ENCODE measurements at regions not wholly inside any gene's neighbourhood (a gene's known extent, or its start where the extent isn't known, plus 50 kb on each side); places are given as distances from the start of the nearest gene placed in this dataset.
A peak's percentile ranks its signal among the peaks of the same experiment; 100 is the strongest.
"Not testable (repeated sequence)": the region's sequence is repeated elsewhere in the genome, so short reads cannot be mapped to it uniquely, and the experiment has no call there.

DNA sequence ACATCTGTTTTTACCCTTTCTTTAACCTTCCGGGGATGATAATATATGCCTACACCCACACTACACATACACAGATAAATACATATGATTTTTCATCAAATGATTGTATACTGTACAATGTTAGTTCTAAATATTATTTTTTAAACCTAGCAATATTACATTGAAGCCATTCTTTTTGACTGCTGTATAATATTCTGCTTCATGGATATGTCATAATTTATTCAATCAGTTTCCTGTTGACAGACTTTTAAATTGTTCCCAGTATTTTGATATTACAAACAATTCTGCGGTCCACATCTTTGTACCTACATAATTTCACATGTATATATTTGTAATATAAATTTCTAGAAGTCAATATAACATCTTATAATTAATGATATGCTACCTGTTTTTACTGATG lies 59.0 kb upstream of the ITGB1 start:
- no peak overlapping the region for H3K4me3 ChIP-seq (ENCODE audit: insufficient read depth in 1 of 2, low read depth in 1 of 2, low read length in 2 of 2)
- peaks cover 10% of the 10 kb centered on the region for H3K79me1 ChIP-seq (replicated peaks; ENCODE audit: low read length, poor library complexity, severe bottlenecking)
- no peak overlapping the region for H2BK5ac ChIP-seq (ENCODE audit: low read depth, low read length, poor library complexity, severe bottlenecking)
- no peak overlapping the region for H3K4ac ChIP-seq (ENCODE audit: low read depth in 1 of 2, low read length in 2 of 2)
- no peak overlapping the region for H2BK120ac ChIP-seq (ENCODE audit: low read depth, low read length)
- H3K4me1 ChIP-seq (ENCODE audit: control insufficient read depth, insufficient read depth, low read depth, low read length), result peaks cover 7% of the 10 kb centered on the region
- H4K8ac ChIP-seq (ENCODE audit: low read length), result no peak overlapping the region
- DNase-seq, result no peak
- H3K36me3 ChIP-seq (ENCODE audit: control insufficient read depth in 1 of 2, insufficient read depth in 2 of 2, low read depth in 1 of 2, low read length in 2 of 2), result peaks cover 0 to 2% of the 10 kb centered on the region in 2 experiments
- no peak overlapping the region for H3K27ac ChIP-seq (ENCODE audit: low read length, poor library complexity, severe bottlenecking)
- H3K9me3 ChIP-seq (ENCODE audit: control insufficient read depth, low read length), result no peaks in the 10 kb centered on the region
- H3K9ac ChIP-seq (ENCODE audit: low read length), result no peak overlapping the region
- no peak overlapping the region for H3K23ac ChIP-seq (ENCODE audit: low read length in 2 of 2)
- H2BK12ac ChIP-seq (ENCODE audit: low read length in 2 of 2), result no peak overlapping the region
- no peak overlapping the region for H3K18ac ChIP-seq (ENCODE audit: low read depth in 1 of 2, low read length in 2 of 2)
- no CpG with 5 or more reads among the region's 2 CpGs for WGBS
- no peak overlapping the region for H2AFZ ChIP-seq (ENCODE audit: low read depth, low read length)
- H3K27me3 ChIP-seq (ENCODE audit: control insufficient read depth in 1 of 2, insufficient read depth in 1 of 2, low read length in 2 of 2), result no peaks in the 10 kb centered on the region
- no peak overlapping the region for H4K91ac ChIP-seq (ENCODE audit: low read length)
- H3K4me2 ChIP-seq (ENCODE audit: low read length, poor library complexity, severe bottlenecking), result no peak overlapping the region
- H3K14ac ChIP-seq (ENCODE audit: low read length in 2 of 2), result no peak overlapping the region
- no peak overlapping the region for H2AK5ac ChIP-seq (ENCODE audit: low read length, severe bottlenecking)
- no peak overlapping the region for H2BK15ac ChIP-seq (ENCODE audit: low read depth, poor library complexity, severe bottlenecking)

DNA sequence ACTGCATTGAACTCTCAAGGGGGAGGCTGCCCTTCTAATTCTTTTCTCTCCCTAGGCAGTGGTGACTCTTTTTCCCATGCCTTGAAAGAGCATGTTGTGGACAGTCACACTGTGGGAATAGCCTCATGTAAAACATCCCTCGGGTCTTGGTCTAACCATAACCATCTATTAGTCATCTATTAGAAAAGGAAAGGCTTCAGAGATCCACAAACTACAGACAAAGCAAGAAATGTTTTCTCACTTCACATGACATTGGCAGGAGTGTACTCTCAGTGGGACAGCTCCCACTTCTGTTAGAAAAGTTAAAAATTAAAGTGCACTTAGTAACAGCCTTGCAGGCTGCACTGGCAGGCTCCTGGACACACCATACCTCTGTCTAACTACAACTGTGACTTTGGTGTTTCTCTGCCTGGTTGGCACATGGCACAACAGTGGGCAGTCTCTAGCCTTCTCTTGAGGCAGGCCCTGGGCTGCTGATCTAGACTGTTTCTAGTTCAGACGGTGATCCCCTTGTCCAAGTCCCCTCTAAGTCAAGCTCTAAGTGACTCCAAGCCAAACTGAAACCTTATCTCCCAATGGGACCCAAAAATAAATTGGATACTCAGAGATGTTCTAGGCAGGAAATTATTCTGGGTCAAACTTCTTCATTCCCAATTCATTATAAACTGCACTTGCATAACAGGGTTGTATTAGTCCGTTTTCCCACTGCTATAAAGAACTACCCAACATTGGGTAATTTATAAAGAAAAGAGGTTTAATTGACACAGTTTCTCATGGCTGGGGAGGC lies 57.9 kb upstream of the ITGB1 start:
- Histone ChIP-seq H2BK5ac (ENCODE audit: low read depth, low read length, poor library complexity, severe bottlenecking) (peak overlapping the region; percentile 70), H3K4me1 (ENCODE audit: control insufficient read depth, insufficient read depth, low read depth, low read length) (peaks cover 8% of the 10 kb centered on the region), H2BK120ac (ENCODE audit: low read depth, low read length) (no peak overlapping the region), H3K9me3 (ENCODE audit: control insufficient read depth, low read length) (no peaks in the 10 kb centered on the region), H2BK12ac (ENCODE audit: low read length in 2 of 2) (no peak overlapping the region), H3K4me3 (ENCODE audit: insufficient read depth in 1 of 2, low read depth in 1 of 2, low read length in 2 of 2) (no peak overlapping the region), H3K18ac (ENCODE audit: low read depth in 1 of 2, low read length in 2 of 2) (no peak overlapping the region), H3K79me1 (replicated peaks; ENCODE audit: low read length, poor library complexity, severe bottlenecking) (peaks cover 6% of the 10 kb centered on the region), H4K8ac (ENCODE audit: low read length) (no peak overlapping the region), H3K4me2 (ENCODE audit: low read length, poor library complexity, severe bottlenecking) (no peak overlapping the region), H3K23ac (ENCODE audit: low read length in 2 of 2) (no peak overlapping the region), H4K91ac (ENCODE audit: low read length) (no peak overlapping the region), H3K36me3 (ENCODE audit: control insufficient read depth in 1 of 2, insufficient read depth in 2 of 2, low read depth in 1 of 2, low read length in 2 of 2) (peaks cover 0 to 2% of the 10 kb centered on the region in 2 experiments), H2AK5ac (ENCODE audit: low read length, severe bottlenecking) (peak overlapping the region; percentile 28), H3K27ac (ENCODE audit: low read length, poor library complexity, severe bottlenecking) (peak overlapping the region; percentile 83), H3K14ac (ENCODE audit: low read length in 2 of 2) (no peak overlapping the region), H3K27me3 (ENCODE audit: control insufficient read depth in 1 of 2, insufficient read depth in 1 of 2, low read length in 2 of 2) (no peaks in the 10 kb centered on the region), H3K4ac (ENCODE audit: low read depth in 1 of 2, low read length in 2 of 2) (no peak overlapping the region), H2AFZ (ENCODE audit: low read depth, low read length) (no peak overlapping the region), H2BK15ac (ENCODE audit: low read depth, poor library complexity, severe bottlenecking) (no peak overlapping the region), H3K9ac (ENCODE audit: low read length) (no peak overlapping the region)
- 82% methylated on average over 2 of the region's 3 CpGs for WGBS
- peak; percentile 54 for DNase-seq

DNA sequence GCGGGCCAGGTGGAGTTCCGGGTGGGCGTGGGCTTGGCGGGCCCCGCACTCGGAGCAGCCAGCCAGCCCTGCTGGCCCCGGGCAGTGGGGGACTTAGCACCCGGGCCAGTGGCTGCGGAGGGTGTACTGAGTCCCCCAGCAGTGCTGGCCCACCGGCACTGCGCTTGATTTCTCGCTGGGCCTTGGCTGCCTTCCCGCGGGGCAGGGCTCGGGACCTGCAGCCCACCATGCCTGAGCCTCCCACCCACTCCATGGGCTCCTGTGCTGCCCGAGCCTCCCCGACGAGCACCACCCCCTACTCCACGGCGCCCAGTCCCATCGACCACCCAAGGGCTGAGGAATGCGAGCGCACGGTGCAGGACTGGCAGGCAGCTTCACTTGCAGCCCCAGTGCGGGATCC lies 55.3 kb upstream of the ITGB1 start:
- not testable (repeated sequence) for H4K8ac ChIP-seq (ENCODE audit: low read length); H2AK5ac ChIP-seq (ENCODE audit: low read length, severe bottlenecking); H3K36me3 ChIP-seq (ENCODE audit: control insufficient read depth in 1 of 2, insufficient read depth in 2 of 2, low read depth in 1 of 2, low read length in 2 of 2); H3K18ac ChIP-seq (ENCODE audit: low read depth in 1 of 2, low read length in 2 of 2); H3K14ac ChIP-seq (ENCODE audit: low read length in 2 of 2); H2BK12ac ChIP-seq (ENCODE audit: low read length in 2 of 2); H3K4me2 ChIP-seq (ENCODE audit: low read length, poor library complexity, severe bottlenecking); H3K4ac ChIP-seq (ENCODE audit: low read depth in 1 of 2, low read length in 2 of 2); H3K23ac ChIP-seq (ENCODE audit: low read length in 2 of 2); H2BK5ac ChIP-seq (ENCODE audit: low read depth, low read length, poor library complexity, severe bottlenecking); H4K91ac ChIP-seq (ENCODE audit: low read length); H3K27me3 ChIP-seq (ENCODE audit: control insufficient read depth in 1 of 2, insufficient read depth in 1 of 2, low read length in 2 of 2); H2BK120ac ChIP-seq (ENCODE audit: low read depth, low read length); H2BK15ac ChIP-seq (ENCODE audit: low read depth, poor library complexity, severe bottlenecking); H3K9me3 ChIP-seq (ENCODE audit: control insufficient read depth, low read length); H3K9ac ChIP-seq (ENCODE audit: low read length); H2AFZ ChIP-seq (ENCODE audit: low read depth, low read length); H3K4me3 ChIP-seq (ENCODE audit: insufficient read depth in 1 of 2, low read depth in 1 of 2, low read length in 2 of 2); H3K27ac ChIP-seq (ENCODE audit: low read length, poor library complexity, severe bottlenecking); H3K79me1 ChIP-seq (replicated peaks; ENCODE audit: low read length, poor library complexity, severe bottlenecking); DNase-seq
- H3K4me1 ChIP-seq (ENCODE audit: control insufficient read depth, insufficient read depth, low read depth, low read length), result peaks cover 11% of the 10 kb centered on the region
- 100% methylated on average over 8 of the region's 25 CpGs for WGBS

DNA sequence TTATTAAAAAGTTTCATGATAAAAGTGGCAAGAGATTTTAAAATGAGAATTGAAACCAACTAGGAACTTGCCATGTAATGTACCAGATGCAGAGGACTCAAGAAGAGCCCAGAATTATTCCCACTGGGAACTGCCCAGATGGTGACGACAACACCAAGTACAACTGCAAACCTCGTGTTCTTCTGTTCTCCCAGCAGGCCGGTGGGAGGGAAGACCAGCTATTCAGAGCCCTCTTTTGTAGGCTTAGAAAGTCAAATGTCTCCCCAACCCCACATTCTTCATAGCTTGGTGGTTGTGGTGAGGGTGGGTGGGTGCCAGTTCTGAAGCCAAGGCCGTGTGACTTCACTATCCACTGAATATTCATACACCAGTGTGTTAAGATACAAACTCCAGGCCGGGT lies 54.3 kb upstream of the ITGB1 start:
- H3K27me3 ChIP-seq (ENCODE audit: control insufficient read depth in 1 of 2, insufficient read depth in 1 of 2, low read length in 2 of 2), result no peaks in the 10 kb centered on the region
- peak overlapping the region in 1 of 2 experiments; percentile 22 for H3K18ac ChIP-seq (ENCODE audit: low read depth in 1 of 2, low read length in 2 of 2)
- no peak overlapping the region for H2BK120ac ChIP-seq (ENCODE audit: low read depth, low read length)
- peak overlapping the region in 1 of 2 experiments; percentile 60 for H2BK12ac ChIP-seq (ENCODE audit: low read length in 2 of 2)
- H3K9me3 ChIP-seq (ENCODE audit: control insufficient read depth, low read length), result no peaks in the 10 kb centered on the region
- H3K9ac ChIP-seq (ENCODE audit: low read length), result no peak overlapping the region
- peak overlapping the region; percentile 98 for H2AK5ac ChIP-seq (ENCODE audit: low read length, severe bottlenecking)
- H2BK15ac ChIP-seq (ENCODE audit: low read depth, poor library complexity, severe bottlenecking), result no peak overlapping the region
- H3K4me3 ChIP-seq (ENCODE audit: insufficient read depth in 1 of 2, low read depth in 1 of 2, low read length in 2 of 2), result no peak overlapping the region
- H3K27ac ChIP-seq (ENCODE audit: low read length, poor library complexity, severe bottlenecking), result no peak overlapping the region
- H3K36me3 ChIP-seq (ENCODE audit: control insufficient read depth in 1 of 2, insufficient read depth in 2 of 2, low read depth in 1 of 2, low read length in 2 of 2), result no peaks in the 10 kb centered on the region
- no peak for DNase-seq
- H4K91ac ChIP-seq (ENCODE audit: low read length), result no peak overlapping the region
- no peak overlapping the region for H3K4me2 ChIP-seq (ENCODE audit: low read length, poor library complexity, severe bottlenecking)
- H2AFZ ChIP-seq (ENCODE audit: low read depth, low read length), result no peak overlapping the region
- peaks cover 9% of the 10 kb centered on the region for H3K79me1 ChIP-seq (replicated peaks; ENCODE audit: low read length, poor library complexity, severe bottlenecking)
- WGBS, result 91% methylated on average over 4 of the region's 5 CpGs
- no peak overlapping the region for H4K8ac ChIP-seq (ENCODE audit: low read length)
- peak overlapping the region in 1 of 2 experiments; percentile 29 for H3K14ac ChIP-seq (ENCODE audit: low read length in 2 of 2)
- no peak overlapping the region for H2BK5ac ChIP-seq (ENCODE audit: low read depth, low read length, poor library complexity, severe bottlenecking)
- no peak overlapping the region for H3K23ac ChIP-seq (ENCODE audit: low read length in 2 of 2)
- no peak overlapping the region for H3K4ac ChIP-seq (ENCODE audit: low read depth in 1 of 2, low read length in 2 of 2)
- peaks cover 14% of the 10 kb centered on the region for H3K4me1 ChIP-seq (ENCODE audit: control insufficient read depth, insufficient read depth, low read depth, low read length)

All from mesenchymal stem cell (in vitro differentiated cells and primary cell).